ENCODE measurements at regions not wholly inside any gene's neighbourhood (a gene's known extent, or its start where the extent isn't known, plus 50 kb on each side); places are given as distances from the start of the nearest gene placed in this dataset.
"Not testable (repeated sequence)": the region's sequence is repeated elsewhere in the genome, so short reads cannot be mapped to it uniquely, and the experiment has no call there.

- Histone ChIP-seq H3K4me3 (ENCODE audit: low read length) (no peak overlapping the region), H3K79me2 (ENCODE audit: control insufficient read depth, low read length) (no peaks in the 10 kb centered on the region), H3F3A (ENCODE audit: control insufficient read depth, insufficient read depth) (no peaks in the 10 kb centered on the region), H3K9me2 (replicated peaks; ENCODE audit: control insufficient read depth, low read length) (no peaks in the 10 kb centered on the region), H3K36me3 (ENCODE audit: control insufficient read depth, low read length) (no peaks in the 10 kb centered on the region), H3K27ac (ENCODE audit: low read depth, low read length) (no peak overlapping the region), H4K20me1 (ENCODE audit: control insufficient read depth, insufficient read depth, low read depth, low read length) (no peaks in the 10 kb centered on the region), H3K4me1 (ENCODE audit: control insufficient read depth, low read length) (no peaks in the 10 kb centered on the region), H3K9me3 (ENCODE audit: control insufficient read depth, insufficient read depth, low read length) (no peaks in the 10 kb centered on the region), H3K4me2 (ENCODE audit: low read length) (no peak overlapping the region), H3K27me3 (ENCODE audit: control insufficient read depth, low read length) (no peaks in the 10 kb centered on the region)
- TF ChIP-seq, protein P1, sequence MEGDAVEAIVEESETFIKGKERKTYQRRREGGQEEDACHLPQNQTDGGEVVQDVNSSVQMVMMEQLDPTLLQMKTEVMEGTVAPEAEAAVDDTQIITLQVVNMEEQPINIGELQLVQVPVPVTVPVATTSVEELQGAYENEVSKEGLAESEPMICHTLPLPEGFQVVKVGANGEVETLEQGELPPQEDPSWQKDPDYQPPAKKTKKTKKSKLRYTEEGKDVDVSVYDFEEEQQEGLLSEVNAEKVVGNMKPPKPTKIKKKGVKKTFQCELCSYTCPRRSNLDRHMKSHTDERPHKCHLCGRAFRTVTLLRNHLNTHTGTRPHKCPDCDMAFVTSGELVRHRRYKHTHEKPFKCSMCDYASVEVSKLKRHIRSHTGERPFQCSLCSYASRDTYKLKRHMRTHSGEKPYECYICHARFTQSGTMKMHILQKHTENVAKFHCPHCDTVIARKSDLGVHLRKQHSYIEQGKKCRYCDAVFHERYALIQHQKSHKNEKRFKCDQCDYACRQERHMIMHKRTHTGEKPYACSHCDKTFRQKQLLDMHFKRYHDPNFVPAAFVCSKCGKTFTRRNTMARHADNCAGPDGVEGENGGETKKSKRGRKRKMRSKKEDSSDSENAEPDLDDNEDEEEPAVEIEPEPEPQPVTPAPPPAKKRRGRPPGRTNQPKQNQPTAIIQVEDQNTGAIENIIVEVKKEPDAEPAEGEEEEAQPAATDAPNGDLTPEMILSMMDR (IDR thresholded peaks at IDR 0.05; ENCODE audit: low read depth, low read length, poor library complexity, severe bottlenecking): no peak
- TF ChIP-seq EZH2phosphoT487 (IDR thresholded peaks at IDR 0.05; ENCODE audit: borderline replicate concordance, low read length): no peak
Measured at GRCh38 chr6:40135491-40136072, 201.3 kb upstream of the MOCS1 start.

DNA sequence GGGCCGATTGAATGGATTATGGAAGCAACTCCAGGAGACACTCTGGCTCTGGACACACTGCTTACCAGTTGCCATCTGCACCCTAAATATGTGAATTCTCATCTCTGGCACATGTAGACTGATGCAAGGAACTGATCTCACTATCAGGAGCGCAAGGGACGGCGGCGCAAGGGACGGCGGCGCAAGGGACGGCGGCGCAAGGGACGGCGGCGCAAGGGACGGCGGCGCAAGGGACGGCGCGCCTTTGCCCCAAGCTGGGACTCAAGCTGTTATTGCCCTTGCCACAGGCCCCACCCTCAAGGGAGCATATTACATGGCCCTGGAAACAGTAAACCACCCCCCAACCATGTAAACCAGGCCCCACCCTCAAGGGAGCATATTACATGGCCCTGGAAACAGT is 199.7 kb upstream of the MOCS1 start:
- not testable (repeated sequence) for H3K36me3 ChIP-seq (ENCODE audit: control insufficient read depth, low read length); H3K4me1 ChIP-seq (ENCODE audit: control insufficient read depth, low read length); H3F3A ChIP-seq (ENCODE audit: control insufficient read depth, insufficient read depth); H3K4me3 ChIP-seq (ENCODE audit: low read length); H3K4me2 ChIP-seq (ENCODE audit: low read length); H3K9me3 ChIP-seq (ENCODE audit: control insufficient read depth, insufficient read depth, low read length); H4K20me1 ChIP-seq (ENCODE audit: control insufficient read depth, insufficient read depth, low read depth, low read length); H3K27me3 ChIP-seq (ENCODE audit: control insufficient read depth, low read length); H3K9me2 ChIP-seq (replicated peaks; ENCODE audit: control insufficient read depth, low read length); H3K79me2 ChIP-seq (ENCODE audit: control insufficient read depth, low read length); H3K27ac ChIP-seq (ENCODE audit: low read depth, low read length)

- H3K9me2 ChIP-seq (replicated peaks; ENCODE audit: control insufficient read depth, low read length): no peaks in the 10 kb centered on the region
- no peaks in the 10 kb centered on the region for H3K36me3 ChIP-seq (ENCODE audit: control insufficient read depth, low read length)
- H3K27me3 ChIP-seq (ENCODE audit: control insufficient read depth, low read length): no peaks in the 10 kb centered on the region
- H3K4me3 ChIP-seq (ENCODE audit: low read length): no peak overlapping the region
- H4K20me1 ChIP-seq (ENCODE audit: control insufficient read depth, insufficient read depth, low read depth, low read length): no peaks in the 10 kb centered on the region
- TF ChIP-seq, protein P1 (IDR thresholded peaks at IDR 0.05; ENCODE audit: low read depth, low read length, poor library complexity, severe bottlenecking): no peak
- no peak for TF ChIP-seq EZH2phosphoT487 (IDR thresholded peaks at IDR 0.05; ENCODE audit: borderline replicate concordance, low read length)
- no peaks in the 10 kb centered on the region for H3K79me2 ChIP-seq (ENCODE audit: control insufficient read depth, low read length)
- no peak overlapping the region for H3K4me2 ChIP-seq (ENCODE audit: low read length)
- no peaks in the 10 kb centered on the region for H3K9me3 ChIP-seq (ENCODE audit: control insufficient read depth, insufficient read depth, low read length)
- H3K4me1 ChIP-seq (ENCODE audit: control insufficient read depth, low read length): no peaks in the 10 kb centered on the region
- H3F3A ChIP-seq (ENCODE audit: control insufficient read depth, insufficient read depth): no peaks in the 10 kb centered on the region
- no peak overlapping the region for H3K27ac ChIP-seq (ENCODE audit: low read depth, low read length)
Measured at GRCh38 chr6:40131675-40132074, 197.4 kb upstream of the MOCS1 start.

GRCh38 chr6:40128127-40128526 is 193.9 kb upstream of the MOCS1 start:
- Histone ChIP-seq H3K27ac (ENCODE audit: low read depth, low read length) (no peak overlapping the region), H4K20me1 (ENCODE audit: control insufficient read depth, insufficient read depth, low read depth, low read length) (no peaks in the 10 kb centered on the region), H3K9me3 (ENCODE audit: control insufficient read depth, insufficient read depth, low read length) (no peaks in the 10 kb centered on the region), H3K4me1 (ENCODE audit: control insufficient read depth, low read length) (no peaks in the 10 kb centered on the region), H3K36me3 (ENCODE audit: control insufficient read depth, low read length) (no peaks in the 10 kb centered on the region), H3F3A (ENCODE audit: control insufficient read depth, insufficient read depth) (no peaks in the 10 kb centered on the region), H3K79me2 (ENCODE audit: control insufficient read depth, low read length) (no peaks in the 10 kb centered on the region), H3K9me2 (replicated peaks; ENCODE audit: control insufficient read depth, low read length) (no peaks in the 10 kb centered on the region), H3K4me3 (ENCODE audit: low read length) (no peak overlapping the region), H3K4me2 (ENCODE audit: low read length) (no peak overlapping the region), H3K27me3 (ENCODE audit: control insufficient read depth, low read length) (no peaks in the 10 kb centered on the region)
- no peak for TF ChIP-seq EZH2phosphoT487 (IDR thresholded peaks at IDR 0.05; ENCODE audit: borderline replicate concordance, low read length)
- TF ChIP-seq, protein P1 (IDR thresholded peaks at IDR 0.05; ENCODE audit: low read depth, low read length, poor library complexity, severe bottlenecking): no peak
